WTC11 (cell line): ENCODE measurements at regions not wholly inside any gene's neighbourhood (a gene's known extent, or its start where the extent isn't known, plus 50 kb on each side); places are given as distances from the start of the nearest gene placed in this dataset.

Source experiments
- CREB1 ChIP-seq: sonication (generic); formaldehyde crosslinking; IDR thresholded peaks from 2 replicates; pipeline ENCODE4 v1.8.0; 2023; ENCODE audit warnings: mild to moderate bottlenecking, missing genetic modification reagents
- IRF2 ChIP-seq: sonication (generic); formaldehyde crosslinking; IDR thresholded peaks from 2 replicates; pipeline ENCODE4 v1.8.0; 2022; ENCODE audit warnings: low read depth, missing genetic modification reagents, borderline replicate concordance
- JUN ChIP-seq: sonication (generic); formaldehyde crosslinking; IDR thresholded peaks from 2 replicates; pipeline ENCODE4 v1.8.0; 2023; ENCODE audit warnings: mild to moderate bottlenecking, missing genetic modification reagents
- ZNF219 ChIP-seq: sonication (generic); formaldehyde crosslinking; IDR thresholded peaks from 2 replicates; pipeline ENCODE4 v1.8.0; 2023; ENCODE audit warnings: missing genetic modification reagents, mild to moderate bottlenecking, borderline replicate concordance
- TF ChIP-seq, protein P1 (sequence below): fragments of 200-600 bp; IDR thresholded peaks from 2 replicates; pipeline ENCODE4 v1.8.0; 2022; ENCODE audit warnings: antibody characterized with exemption
- TF ChIP-seq, protein P2 (sequence below): fragments of 250-450 bp; sonication (Bioruptor Pico); IDR thresholded peaks from 2 replicates; pipeline ENCODE4 v1.9.0; 2021; ENCODE audit warnings: moderate library complexity, mild to moderate bottlenecking, inconsistent platforms, borderline replicate concordance

DNA sequence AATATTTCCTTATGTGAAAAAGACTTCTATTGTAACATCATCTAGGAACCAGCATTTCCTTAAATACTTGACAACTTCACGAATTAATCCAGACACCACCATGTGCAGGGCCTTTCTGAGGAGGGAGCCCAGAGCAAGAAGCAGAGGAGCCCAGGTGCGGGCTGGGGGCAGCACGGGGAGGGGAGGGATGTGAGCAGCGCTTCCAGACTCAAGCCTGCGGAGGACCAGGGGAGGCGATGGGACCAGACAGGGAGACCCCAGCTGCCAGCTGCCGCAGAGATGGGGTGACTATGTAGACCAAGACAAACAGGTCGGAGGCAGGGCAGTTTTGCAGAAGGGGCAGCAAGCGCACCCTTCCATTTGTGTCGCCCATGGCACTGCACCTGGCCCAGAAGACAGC lies 596.1 kb downstream of the IRX1 start:
- TF ChIP-seq, protein P1, sequence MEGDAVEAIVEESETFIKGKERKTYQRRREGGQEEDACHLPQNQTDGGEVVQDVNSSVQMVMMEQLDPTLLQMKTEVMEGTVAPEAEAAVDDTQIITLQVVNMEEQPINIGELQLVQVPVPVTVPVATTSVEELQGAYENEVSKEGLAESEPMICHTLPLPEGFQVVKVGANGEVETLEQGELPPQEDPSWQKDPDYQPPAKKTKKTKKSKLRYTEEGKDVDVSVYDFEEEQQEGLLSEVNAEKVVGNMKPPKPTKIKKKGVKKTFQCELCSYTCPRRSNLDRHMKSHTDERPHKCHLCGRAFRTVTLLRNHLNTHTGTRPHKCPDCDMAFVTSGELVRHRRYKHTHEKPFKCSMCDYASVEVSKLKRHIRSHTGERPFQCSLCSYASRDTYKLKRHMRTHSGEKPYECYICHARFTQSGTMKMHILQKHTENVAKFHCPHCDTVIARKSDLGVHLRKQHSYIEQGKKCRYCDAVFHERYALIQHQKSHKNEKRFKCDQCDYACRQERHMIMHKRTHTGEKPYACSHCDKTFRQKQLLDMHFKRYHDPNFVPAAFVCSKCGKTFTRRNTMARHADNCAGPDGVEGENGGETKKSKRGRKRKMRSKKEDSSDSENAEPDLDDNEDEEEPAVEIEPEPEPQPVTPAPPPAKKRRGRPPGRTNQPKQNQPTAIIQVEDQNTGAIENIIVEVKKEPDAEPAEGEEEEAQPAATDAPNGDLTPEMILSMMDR: no peak
- TF ChIP-seq IRF2 (CRISPR knock-in tag): no peak
- no peak for TF ChIP-seq ZNF219 (CRISPR knock-in tag)
- TF ChIP-seq, protein P2, sequence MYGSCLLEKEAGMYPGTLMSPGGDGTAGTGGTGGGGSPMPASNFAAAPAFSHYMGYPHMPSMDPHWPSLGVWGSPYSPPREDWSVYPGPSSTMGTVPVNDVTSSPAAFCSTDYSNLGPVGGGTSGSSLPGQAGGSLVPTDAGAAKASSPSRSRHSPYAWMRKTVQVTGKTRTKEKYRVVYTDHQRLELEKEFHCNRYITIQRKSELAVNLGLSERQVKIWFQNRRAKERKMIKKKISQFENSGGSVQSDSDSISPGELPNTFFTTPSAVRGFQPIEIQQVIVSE: no peak
- no peak for TF ChIP-seq CREB1 (CRISPR knock-in tag)
- TF ChIP-seq JUN (CRISPR knock-in tag): no peak
